ENCODE measurements at regions not wholly inside any gene's neighbourhood (a gene's known extent, or its start where the extent isn't known, plus 50 kb on each side); places are given as distances from the start of the nearest gene placed in this dataset.

DNA sequence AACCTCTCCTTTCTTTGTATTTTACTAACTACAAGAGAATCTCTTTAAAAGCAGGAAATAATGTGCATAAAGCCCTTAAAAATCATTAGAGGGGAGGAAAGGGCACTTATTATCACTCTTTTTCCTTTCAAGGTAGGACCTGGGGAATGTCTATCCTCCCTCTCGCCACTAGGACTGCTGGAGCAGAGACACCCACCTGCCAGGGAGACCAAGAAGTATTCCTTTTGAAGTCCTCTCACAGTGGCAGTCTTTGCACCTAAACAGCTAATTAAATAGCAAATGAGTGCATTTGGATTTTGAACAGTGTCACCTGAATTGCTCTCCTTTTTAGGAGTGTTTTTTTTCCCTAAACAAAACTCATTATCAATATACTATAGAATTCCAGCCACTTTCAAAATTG lies 874.1 kb downstream of the ZPLD1 start:
- DNase-seq (no peak), ATAC-seq (ENCODE audit: insufficient read depth, low FRiP score) (no peak)
- TF ChIP-seq, protein P1, sequence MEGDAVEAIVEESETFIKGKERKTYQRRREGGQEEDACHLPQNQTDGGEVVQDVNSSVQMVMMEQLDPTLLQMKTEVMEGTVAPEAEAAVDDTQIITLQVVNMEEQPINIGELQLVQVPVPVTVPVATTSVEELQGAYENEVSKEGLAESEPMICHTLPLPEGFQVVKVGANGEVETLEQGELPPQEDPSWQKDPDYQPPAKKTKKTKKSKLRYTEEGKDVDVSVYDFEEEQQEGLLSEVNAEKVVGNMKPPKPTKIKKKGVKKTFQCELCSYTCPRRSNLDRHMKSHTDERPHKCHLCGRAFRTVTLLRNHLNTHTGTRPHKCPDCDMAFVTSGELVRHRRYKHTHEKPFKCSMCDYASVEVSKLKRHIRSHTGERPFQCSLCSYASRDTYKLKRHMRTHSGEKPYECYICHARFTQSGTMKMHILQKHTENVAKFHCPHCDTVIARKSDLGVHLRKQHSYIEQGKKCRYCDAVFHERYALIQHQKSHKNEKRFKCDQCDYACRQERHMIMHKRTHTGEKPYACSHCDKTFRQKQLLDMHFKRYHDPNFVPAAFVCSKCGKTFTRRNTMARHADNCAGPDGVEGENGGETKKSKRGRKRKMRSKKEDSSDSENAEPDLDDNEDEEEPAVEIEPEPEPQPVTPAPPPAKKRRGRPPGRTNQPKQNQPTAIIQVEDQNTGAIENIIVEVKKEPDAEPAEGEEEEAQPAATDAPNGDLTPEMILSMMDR (IDR thresholded peaks at IDR 0.05; ENCODE audit: control extremely low read depth, extremely low read depth), result no peak
- Histone ChIP-seq H3K9me3 (ENCODE audit: control insufficient read depth in 4 of 4, insufficient read depth in 3 of 4, low read length in 3 of 4) (no peaks in the 10 kb centered on the region), H3K9ac (ENCODE audit: insufficient read depth in 1 of 2, low read length in 2 of 2) (no peak overlapping the region), H3K36me3 (ENCODE audit: control insufficient read depth in 4 of 4, insufficient read depth in 4 of 4, low read length in 4 of 4) (no peaks in the 10 kb centered on the region), H3K27me3 (ENCODE audit: control insufficient read depth in 3 of 3, insufficient read depth in 3 of 3, low read length in 2 of 3) (no peaks in the 10 kb centered on the region), H3K27ac (ENCODE audit: low read depth in 1 of 2, low read length in 1 of 2) (no peak overlapping the region), H3K4me3 (no peak overlapping the region), H3K4me1 (ENCODE audit: control insufficient read depth in 5 of 5, insufficient read depth in 5 of 5, low read length in 5 of 5) (peaks cover 0 to 11% (median 0%) of the 10 kb centered on the region in 5 donors)
- 70 to 77% methylated on average over 1 of the region's 1 CpG for WGBS, 2 donors

DNA sequence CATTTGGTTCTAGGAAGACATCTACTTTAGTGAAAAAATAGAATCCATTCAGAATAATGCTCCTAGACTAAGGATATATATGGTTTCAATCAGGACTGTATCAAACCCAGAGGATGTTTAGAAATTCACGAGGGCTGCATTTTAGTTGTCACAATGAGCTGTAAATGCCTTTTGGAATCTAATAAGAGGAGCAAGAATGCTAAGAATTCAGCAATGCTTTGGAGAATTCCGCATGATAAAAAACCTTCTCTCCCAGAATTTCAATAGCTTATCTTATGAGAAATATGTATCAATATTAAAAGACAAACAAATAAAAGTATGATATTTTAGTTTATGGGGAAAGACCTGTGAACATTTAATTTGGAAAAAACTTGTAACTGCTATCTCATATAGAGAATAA lies 885.1 kb downstream of the ZPLD1 start:
- Histone ChIP-seq H3K4me3 (no peak overlapping the region), H3K27me3 (ENCODE audit: control insufficient read depth in 3 of 3, insufficient read depth in 3 of 3, low read length in 2 of 3) (no peaks in the 10 kb centered on the region), H3K36me3 (ENCODE audit: control insufficient read depth in 4 of 4, insufficient read depth in 4 of 4, low read length in 4 of 4) (no peaks in the 10 kb centered on the region), H3K9ac (ENCODE audit: insufficient read depth in 1 of 2, low read length in 2 of 2) (no peak overlapping the region), H3K4me1 (ENCODE audit: control insufficient read depth in 5 of 5, insufficient read depth in 5 of 5, low read length in 5 of 5) (no peaks in the 10 kb centered on the region), H3K27ac (ENCODE audit: low read depth in 1 of 2, low read length in 1 of 2) (no peak overlapping the region), H3K9me3 (ENCODE audit: control insufficient read depth in 4 of 4, insufficient read depth in 3 of 4, low read length in 3 of 4) (no peaks in the 10 kb centered on the region)
- TF ChIP-seq, protein P1 (IDR thresholded peaks at IDR 0.05; ENCODE audit: control extremely low read depth, extremely low read depth), result no peak
- WGBS, 2 donors, result 49 to 71% methylated on average over 2 of the region's 2 CpGs
- ATAC-seq (ENCODE audit: insufficient read depth, low FRiP score) (no peak), DNase-seq (no peak)

DNA sequence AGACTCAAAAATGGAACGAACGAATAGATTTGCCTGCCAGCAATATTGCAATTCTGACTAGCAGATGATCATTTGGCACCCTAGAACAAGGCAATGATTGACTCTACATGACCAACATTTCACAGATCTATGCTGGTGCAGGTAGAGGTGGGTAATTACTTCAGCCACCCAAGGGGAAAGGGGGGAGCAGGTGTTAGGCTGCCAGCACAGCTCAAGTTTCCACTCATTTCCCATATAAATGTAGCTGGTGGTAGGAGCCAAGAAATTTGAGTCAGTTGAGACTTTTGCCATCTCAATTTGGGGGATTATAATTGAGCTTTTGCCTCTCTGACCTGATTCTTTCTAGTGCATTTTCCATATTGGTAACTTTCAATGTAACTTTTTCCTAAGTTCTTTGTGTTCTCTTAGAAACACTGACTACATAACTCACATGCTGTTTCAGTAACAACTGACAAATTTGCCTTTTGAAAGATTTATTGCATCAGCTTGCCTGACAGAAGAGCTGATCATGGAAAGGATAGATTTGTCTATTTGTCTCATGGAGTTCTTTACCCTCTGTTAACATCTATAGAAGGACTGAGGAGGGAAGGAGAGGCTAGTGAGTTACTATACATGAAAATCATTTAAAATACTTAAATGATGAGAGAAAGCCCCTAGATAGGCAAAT lies 902.5 kb downstream of the ZPLD1 start:
- H3K4me3 ChIP-seq, result no peak overlapping the region
- TF ChIP-seq, protein P1 (IDR thresholded peaks at IDR 0.05; ENCODE audit: control extremely low read depth, extremely low read depth), result no peak
- H3K9me3 ChIP-seq (ENCODE audit: control insufficient read depth in 4 of 4, insufficient read depth in 3 of 4, low read length in 3 of 4), result no peaks in the 10 kb centered on the region
- no peaks in the 10 kb centered on the region for H3K36me3 ChIP-seq (ENCODE audit: control insufficient read depth in 4 of 4, insufficient read depth in 4 of 4, low read length in 4 of 4)
- H3K27ac ChIP-seq (ENCODE audit: low read depth in 1 of 2, low read length in 1 of 2), result no peak overlapping the region
- 89 to 93% methylated on average over 2 of the region's 2 CpGs for WGBS, 2 donors
- H3K27me3 ChIP-seq (ENCODE audit: control insufficient read depth in 3 of 3, insufficient read depth in 3 of 3, low read length in 2 of 3), result no peaks in the 10 kb centered on the region
- no peaks in the 10 kb centered on the region for H3K4me1 ChIP-seq (ENCODE audit: control insufficient read depth in 5 of 5, insufficient read depth in 5 of 5, low read length in 5 of 5)
- DNase-seq, result no peak
- no peak for ATAC-seq (ENCODE audit: insufficient read depth, low FRiP score)
- no peak overlapping the region for H3K9ac ChIP-seq (ENCODE audit: insufficient read depth in 1 of 2, low read length in 2 of 2)

DNA sequence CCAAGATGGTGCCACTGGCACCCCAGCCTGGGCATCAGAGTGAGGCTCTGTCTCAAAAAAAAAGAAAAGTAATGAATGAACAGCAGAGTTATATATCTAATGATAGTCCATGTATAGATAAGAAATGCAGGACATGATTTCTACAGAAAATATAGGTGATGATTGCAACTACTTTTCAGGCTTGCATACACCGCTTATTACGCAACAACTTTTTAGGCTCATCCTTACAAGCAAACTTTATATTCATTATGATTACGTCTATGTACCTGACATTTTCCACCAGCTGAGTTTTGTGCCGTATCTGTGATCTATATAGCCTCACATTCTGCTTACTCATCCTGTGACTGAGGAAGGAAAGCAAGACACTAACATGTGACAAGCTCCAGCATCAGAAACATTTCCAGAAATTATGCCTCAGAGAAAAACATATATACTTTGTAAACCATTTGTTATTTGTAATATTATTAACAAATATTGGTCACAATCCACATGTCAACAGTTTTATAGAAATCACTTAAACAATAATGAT lies 906.3 kb downstream of the ZPLD1 start:
- Histone ChIP-seq H3K27me3 (ENCODE audit: control insufficient read depth in 3 of 3, insufficient read depth in 3 of 3, low read length in 2 of 3) (no peaks in the 10 kb centered on the region), H3K4me1 (ENCODE audit: control insufficient read depth in 5 of 5, insufficient read depth in 5 of 5, low read length in 5 of 5) (no peaks in the 10 kb centered on the region), H3K36me3 (ENCODE audit: control insufficient read depth in 4 of 4, insufficient read depth in 4 of 4, low read length in 4 of 4) (no peaks in the 10 kb centered on the region), H3K9ac (ENCODE audit: insufficient read depth in 1 of 2, low read length in 2 of 2) (no peak overlapping the region), H3K4me3 (no peak overlapping the region), H3K27ac (ENCODE audit: low read depth in 1 of 2, low read length in 1 of 2) (no peak overlapping the region), H3K9me3 (ENCODE audit: control insufficient read depth in 4 of 4, insufficient read depth in 3 of 4, low read length in 3 of 4) (no peaks in the 10 kb centered on the region)
- DNase-seq, result no peak
- ATAC-seq (ENCODE audit: insufficient read depth, low FRiP score), result no peak
- 60 to 79% methylated on average over 4 of the region's 4 CpGs for WGBS, 2 donors
- TF ChIP-seq, protein P1 (IDR thresholded peaks at IDR 0.05; ENCODE audit: control extremely low read depth, extremely low read depth), result no peak

Data from lung (tissue), 11 donors.